Right hindlimb (tissue), 1 donor: ENCODE measurements at regions not wholly inside any gene's neighbourhood (a gene's known extent, or its start where the extent isn't known, plus 50 kb on each side); places are given as distances from the start of the nearest gene placed in this dataset.
"Not testable (repeated sequence)": the region's sequence is repeated elsewhere in the genome, so short reads cannot be mapped to it uniquely, and the experiment has no call there.

Experiments used
- DNase-seq: peaks from one replicate; pipeline ENCODE4 v3.0.0-alpha.2; 2018

- DNase-seq, result not testable (repeated sequence)
Measured at GRCh38 chr11:134719940-134720690, 308.1 kb upstream of the B3GAT1 start.

GRCh38 chr11:134719397-134719796 lies 307.4 kb upstream of the B3GAT1 start:
- no peak for DNase-seq

DNA sequence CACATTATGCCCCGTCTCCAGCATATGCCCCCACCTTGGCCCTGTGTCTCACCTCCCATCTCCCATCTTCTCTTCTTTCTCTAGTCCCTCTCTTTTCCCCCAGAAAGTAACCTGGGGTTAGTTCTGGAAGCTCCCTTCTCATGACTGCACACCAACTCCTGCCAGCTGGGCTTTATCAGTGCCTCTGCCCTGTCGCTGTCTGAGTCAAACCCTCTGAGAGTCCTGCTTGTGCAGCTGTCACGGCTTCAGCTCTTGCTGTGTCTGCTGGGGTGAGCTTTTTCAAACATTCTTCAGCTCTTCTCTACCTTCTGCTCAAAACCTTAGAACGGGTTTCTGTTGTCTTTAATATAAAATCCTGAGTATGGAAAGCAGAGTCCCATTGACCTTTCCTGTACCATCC lies 304.5 kb upstream of the B3GAT1 start:
- DNase-seq, result no peak

- no peak for DNase-seq
Measured at GRCh38 chr11:134714021-134714656, 302.1 kb upstream of the B3GAT1 start.

DNA sequence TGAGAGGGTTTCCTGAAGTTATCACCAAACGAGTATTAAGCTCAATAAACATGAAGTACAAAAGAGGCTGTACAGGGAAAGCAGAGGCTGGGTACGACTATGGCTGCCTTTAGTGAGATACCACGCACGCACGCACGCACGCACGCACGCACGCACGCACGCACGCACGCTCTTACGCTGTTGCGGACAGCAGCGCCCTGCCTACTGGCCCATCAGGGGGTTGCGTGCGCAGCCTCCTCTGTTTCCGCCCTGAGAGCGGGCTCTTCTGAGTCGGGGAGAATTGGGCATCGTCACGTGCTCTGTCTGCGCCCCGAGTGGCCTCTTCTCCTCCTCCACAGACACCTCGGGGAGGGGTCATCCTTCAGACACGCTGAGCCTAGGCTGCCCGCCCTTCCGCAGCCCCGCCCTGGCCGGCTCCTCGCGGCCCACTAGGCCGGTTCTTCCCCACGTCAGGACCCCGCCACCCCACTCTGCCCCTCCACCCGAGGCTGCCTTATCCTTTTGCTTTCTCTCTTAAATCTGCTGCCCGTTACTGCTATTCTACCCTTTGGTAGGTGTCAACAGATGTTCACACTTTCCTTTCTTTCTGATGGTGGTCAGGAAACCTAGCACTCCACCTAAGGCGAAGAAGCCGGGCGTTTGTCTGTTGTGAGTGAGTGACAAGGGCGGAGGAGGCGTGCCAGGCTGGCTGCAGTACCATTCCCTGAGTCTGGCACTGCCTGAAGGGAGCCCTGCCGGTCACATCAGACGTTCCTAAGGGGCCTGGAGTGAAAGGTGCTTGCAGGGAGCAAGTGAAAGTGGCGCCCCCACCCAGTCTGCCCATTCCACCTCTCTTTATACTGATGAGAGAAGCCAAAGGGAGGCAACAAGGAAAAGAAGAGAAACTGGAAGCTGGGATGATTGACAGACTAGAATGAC lies 300.4 kb upstream of the B3GAT1 start:
- DNase-seq, result no peak

DNA sequence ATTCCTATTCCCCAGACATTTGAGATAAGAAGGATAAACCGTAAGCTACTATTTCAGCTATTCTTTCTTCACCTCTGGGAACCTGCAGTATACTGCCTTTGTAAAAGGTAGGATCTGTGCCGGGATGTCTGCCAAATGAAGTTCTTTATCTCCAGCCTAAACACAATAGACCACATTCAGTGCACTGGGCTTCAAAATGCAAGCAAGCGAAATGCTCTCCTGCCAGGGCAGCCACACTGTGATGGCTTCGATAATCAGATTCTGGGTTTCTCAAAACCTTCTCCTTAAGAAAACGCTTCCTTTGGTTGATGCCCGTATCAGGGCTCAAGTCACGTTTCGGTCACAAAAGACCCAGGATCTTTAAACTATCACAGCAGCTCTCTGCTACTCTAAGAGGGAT lies 299.5 kb upstream of the B3GAT1 start:
- no peak for DNase-seq

- DNase-seq, result no peak
Measured at GRCh38 chr11:134710861-134711407, 298.9 kb upstream of the B3GAT1 start.

DNA sequence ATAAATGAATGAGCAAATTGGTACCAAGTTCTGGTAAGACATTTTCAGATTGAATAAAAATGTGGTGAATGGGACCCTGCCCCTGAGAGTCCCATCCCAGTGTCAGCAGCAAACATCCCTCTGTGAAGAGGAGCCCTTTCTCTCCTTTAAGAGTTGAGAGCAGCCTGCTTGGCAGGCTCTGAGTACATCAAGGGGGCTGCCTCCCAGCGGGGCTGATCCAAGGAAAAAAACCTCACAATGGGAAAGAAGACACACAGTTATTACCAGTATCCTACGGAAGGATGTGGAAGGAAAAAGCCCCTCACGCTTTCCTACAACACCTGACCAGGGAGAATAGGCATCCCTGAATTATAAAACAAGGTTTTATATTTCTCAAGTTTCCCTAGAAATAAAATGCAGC lies 293.8 kb upstream of the B3GAT1 start:
- DNase-seq, result no peak

GRCh38 chr11:134702827-134703226 lies 290.8 kb upstream of the B3GAT1 start:
- DNase-seq, result no peak

DNA sequence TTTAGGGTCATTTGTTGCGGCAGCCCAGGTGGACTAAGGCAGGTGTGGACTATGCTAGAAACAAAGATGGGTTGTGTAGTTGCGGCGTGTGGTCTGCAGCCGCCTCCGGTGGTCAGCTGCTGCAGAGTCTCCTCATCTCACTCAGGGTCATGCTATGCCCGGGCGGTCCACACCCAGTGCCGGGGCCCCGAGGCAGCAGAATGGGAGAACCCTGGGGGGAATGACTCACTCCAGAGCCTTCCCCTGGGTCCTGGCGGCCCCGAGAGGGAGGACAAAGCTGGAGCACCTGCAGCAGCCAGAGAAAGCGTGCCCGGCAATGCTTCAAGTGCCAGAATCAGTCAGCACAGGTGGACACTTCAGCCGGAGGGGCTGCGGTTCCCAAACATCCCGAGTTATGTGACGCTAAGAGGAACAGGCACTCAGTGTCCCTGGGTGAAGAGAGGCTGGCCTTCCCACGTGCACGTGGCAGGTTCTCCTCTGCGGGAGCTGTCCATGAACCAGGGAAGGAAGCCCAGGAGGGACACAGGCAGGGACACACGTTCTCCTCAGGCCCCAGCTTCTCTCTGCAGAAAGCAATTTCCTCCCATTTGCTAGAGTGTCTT lies 289.6 kb upstream of the B3GAT1 start:
- DNase-seq, result no peak

DNA sequence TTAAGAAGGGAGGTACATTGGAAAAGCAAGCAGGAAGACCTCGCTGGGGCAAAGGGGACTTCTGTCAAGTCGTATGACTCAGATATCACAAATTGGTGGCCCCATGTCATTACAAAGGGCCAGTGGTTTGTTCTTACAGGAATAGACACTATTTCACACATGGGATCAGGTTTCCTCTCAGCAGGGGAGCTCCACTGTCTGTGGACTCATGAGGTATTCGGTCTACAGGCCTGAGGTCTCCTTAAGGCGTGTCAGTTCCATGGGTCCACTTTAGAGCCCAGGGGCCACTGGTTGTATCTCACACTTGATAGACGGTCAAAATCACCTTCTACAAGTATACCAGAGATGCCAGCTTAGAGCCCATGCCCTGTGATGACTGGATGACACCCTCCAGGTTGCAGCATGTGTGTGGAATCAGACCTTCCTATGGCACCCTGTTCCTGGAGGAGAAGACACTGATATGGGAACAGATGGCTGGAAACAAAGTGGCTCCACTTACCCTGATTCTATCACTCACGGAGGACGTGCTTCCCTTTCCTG lies 288.1 kb upstream of the B3GAT1 start:
- DNase-seq, result no peak

DNA sequence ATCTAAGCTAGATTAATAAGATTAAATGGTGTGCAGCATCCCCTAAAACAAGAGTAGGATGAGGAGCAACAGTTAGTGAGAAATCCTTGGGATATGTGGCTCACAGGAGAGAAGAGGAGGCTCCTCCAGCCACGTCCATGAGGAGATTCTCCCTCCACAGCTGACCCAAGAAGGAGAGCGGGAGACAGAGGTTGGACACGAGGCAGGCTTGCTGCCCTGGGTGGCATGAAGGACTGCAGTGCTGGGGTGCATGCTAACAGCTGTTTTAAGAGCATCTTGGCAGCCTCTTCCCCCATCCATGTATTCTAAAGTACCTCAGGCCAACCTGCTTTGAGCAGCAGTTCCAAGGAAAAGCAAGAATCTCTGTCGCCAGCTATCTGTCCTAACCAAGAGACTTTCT lies 284.4 kb upstream of the B3GAT1 start:
- no peak for DNase-seq

DNA sequence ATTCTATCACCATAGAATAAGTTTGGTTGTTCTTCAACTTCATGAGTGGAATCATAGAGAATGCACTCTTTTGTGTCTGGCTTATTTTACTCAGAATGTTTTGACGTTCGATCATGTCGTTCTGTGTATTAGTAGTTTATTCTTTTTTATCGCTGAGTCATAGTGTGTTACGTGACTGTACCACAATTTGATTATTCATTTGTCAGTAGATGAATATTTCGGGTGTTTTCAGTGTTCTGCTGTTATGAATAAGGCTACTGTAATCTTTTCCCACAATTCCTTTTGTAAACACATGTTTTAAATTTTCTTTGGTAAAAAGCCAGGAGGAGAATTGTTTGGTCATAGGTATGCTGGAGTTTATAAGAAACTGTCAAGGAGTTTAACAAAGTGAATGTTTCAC lies 279.9 kb upstream of the B3GAT1 start:
- DNase-seq, result no peak

DNA sequence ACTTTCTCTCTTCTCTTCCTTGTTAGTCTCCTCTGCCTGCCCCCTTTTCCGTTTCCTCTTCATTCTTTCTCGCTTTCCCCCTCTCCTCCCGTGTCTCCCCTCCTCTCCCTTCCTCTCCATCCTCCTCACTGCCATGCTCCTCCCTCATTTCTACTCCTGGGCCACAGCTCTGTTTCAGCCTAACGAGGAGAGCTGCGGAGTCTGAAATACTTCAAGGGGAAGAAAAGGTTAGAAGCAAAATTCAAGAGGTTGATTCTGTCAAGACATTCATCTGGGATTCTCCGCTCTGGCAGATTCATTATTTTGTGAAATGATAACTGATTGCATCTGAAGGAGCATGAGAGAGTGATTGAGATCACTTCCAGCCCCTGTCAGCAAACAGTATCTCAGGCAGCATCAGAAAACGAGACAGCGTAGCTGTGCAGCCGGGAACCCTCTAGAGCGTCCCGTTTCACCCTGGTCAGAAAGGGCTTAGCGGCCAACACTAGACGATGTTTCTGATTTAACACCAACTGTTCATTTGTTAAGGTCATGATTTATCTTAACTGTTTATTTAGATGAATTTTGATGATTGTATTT lies 279.3 kb upstream of the B3GAT1 start:
- no peak for DNase-seq

DNA sequence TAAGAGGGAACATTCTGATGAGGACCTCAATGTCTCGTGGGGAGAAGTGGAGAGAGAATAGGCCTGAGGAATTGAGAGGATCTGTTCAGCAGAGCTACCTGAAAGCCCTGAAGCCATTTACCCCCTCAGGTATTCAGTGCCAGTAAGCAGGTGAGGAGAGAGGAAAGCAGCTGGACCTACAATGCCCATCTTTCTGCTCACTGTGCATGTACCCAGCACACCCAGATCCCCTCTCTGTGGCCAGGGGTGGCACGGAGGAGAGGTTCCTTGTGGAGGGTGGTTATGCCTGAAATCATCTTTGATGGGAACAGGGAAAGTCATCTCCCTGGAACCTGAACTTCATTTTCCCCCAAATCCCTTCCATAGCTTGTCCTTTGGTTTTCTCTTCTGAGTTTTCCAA lies 277.8 kb upstream of the B3GAT1 start:
- no peak for DNase-seq

- DNase-seq, result no peak
Measured at GRCh38 chr11:134687548-134687947, 275.5 kb upstream of the B3GAT1 start.

DNA sequence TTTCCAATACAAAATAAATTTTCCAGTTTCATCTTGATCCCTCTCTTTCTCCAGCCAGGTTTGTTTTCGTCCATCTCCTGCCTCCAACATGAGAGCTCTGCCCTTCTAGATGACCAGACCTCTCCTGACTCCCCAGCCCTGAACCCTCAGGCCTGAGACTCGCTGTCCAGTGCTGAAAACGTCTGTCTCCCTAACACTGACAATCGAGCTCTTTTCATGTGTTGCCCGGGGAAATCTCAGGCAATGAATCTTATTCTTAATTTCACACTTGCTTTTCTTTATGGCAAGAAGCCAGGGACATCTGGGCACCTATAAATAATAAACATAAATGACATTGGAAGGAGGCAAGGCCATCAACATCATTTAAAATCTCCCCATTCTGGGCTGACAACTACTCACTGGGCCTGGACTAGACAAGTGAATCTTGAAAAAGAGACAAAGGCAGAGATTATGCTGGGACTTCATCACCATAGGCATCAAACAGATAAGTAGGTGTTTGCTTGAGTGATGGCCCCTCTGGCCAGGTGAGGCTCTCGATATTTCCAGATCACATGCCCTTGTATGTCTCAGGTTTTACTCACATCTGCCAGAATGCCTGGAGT lies 274.5 kb upstream of the B3GAT1 start:
- DNase-seq, result no peak

DNA sequence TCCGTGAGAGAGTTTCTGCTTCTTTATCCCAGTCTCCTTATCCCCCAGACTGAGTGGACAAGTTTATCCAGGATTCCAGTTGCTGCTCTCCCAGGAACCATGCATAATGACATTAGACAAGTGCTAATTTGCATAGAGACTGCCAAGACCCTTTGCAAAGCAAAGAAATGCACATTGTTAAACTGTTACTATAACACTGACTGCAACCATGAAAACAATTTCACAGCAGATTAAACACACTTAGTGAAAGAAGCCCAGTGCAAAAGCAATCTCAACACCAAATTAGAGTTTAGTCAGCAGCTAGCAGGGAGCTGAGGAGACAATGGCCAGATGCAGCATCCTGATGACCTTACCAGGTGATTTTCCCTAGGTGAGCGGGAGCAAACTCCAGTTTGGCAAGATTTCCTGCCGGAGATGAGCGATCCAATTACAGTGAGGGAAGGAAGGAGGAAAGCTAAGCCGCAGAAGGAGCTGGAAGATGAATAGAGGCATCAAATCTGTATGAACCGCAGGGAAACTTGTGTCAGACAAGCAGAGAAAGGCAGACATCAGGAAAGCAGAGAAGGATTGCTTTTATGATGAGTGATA lies 273.8 kb upstream of the B3GAT1 start:
- no peak for DNase-seq

GRCh38 chr11:134684576-134684975 lies 272.5 kb upstream of the B3GAT1 start:
- DNase-seq, result no peak

DNA sequence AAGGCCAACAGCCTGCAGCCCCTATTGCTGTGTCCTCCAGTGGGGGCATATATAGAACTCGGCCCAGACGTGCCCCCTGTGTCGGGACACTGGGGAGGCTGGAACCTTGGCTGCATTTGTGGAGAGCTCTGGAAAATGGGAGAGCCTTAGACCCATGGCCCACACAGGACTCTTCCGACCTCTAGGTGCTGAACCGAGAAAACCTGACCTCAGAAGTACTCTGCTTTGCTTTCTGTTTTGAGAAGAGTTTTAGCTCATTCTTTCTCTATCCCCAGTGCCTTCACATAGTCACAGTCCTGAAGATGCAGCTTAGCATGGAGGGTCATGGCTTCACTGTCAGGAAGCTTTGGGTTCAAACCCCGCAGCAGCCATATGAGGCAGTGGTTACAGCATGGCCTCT lies 271.8 kb upstream of the B3GAT1 start:
- DNase-seq, result no peak

DNA sequence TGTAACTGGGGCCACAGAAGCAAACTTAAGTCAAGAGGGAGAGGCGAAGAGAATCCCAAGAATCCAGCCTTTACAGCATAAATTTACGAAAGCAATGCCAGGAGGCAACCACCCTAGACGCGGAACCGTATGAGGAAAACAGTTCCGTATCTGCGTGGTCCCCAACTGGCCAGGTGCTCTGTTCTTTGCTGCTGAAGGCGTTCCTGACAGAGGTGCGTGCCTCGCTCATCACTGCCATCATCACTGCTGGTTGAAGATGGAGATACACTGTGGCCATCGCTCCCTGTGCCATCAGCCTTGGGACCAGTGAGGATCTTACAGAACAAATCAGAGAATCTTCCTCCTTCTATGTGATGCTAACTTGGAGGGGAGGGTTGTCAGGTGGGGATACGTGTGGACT lies 270.5 kb upstream of the B3GAT1 start:
- no peak for DNase-seq
